ENCODE measurements at regions not wholly inside any gene's neighbourhood (a gene's known extent, or its start where the extent isn't known, plus 50 kb on each side); places are given as distances from the start of the nearest gene placed in this dataset.

DNA sequence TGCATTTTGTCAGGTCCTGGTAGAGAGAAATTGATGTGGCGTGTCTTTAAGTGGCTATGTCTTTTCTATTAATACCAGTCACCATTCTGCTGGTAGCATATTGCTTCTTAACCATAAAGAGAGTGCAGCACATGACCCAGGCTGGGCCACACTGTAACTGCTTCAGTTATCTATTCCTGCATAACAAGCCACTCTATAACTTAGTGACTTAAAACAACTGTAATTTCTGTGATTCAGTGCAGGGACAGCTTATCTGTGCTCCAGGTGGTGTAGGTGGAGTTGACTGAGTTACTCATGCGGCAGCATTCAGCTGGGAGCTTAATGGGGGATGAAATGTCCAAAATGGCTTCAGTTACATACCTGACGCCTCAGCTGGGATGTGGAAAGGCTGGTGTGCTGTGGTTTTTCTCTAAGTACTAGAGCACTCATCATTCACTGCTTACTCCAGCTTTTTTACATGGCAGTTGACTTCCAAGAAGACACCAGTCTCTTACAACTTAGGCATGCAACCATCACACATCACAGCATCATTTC lies 742.4 kb downstream of the SATB2 start:
- DNase-seq (ENCODE audit: insufficient read length, low spot score), result no peak
- TF ChIP-seq POU2F2 (IDR thresholded peaks at IDR 0.05; ENCODE audit: low read depth, low read length), result no peak
- FAIRE-seq, result no peak

DNA sequence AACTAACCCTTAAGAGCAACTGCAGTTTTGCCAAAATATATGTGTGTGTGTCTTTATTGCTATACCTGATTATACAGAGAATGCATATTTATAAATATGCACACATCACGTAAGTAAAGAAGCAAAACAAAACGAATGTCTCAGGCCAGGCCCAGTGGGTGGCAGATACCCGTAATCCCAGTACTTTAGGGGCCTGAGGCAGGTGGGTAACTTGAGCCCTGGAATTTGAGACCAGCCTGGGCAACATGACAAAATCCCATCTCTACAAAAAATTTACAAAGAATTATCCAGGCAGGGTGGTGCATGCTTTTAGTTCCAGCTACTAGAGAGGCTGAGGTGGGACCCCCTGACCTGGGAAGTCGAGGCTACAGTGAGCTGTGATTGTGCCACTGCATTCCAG lies 745.3 kb downstream of the SATB2 start:
- DNase-seq (ENCODE audit: insufficient read length, low spot score), result no peak
- TF ChIP-seq PAX5 (IDR thresholded peaks at IDR 0.05; ENCODE audit: insufficient read depth, low read length, severe bottlenecking), result no peak
- TF ChIP-seq SPI1 (IDR thresholded peaks at IDR 0.05; ENCODE audit: low read depth, low read length), result no peak
- TF ChIP-seq POLR2AphosphoS5 (IDR thresholded peaks at IDR 0.05; ENCODE audit: low read depth, low read length), result no peak
- no peak for TF ChIP-seq POLR2A (IDR thresholded peaks at IDR 0.05; ENCODE audit: low read depth, low read length)
- TF ChIP-seq POU2F2 (IDR thresholded peaks at IDR 0.05; ENCODE audit: low read depth, low read length), result no peak
- FAIRE-seq, result no peak

DNA sequence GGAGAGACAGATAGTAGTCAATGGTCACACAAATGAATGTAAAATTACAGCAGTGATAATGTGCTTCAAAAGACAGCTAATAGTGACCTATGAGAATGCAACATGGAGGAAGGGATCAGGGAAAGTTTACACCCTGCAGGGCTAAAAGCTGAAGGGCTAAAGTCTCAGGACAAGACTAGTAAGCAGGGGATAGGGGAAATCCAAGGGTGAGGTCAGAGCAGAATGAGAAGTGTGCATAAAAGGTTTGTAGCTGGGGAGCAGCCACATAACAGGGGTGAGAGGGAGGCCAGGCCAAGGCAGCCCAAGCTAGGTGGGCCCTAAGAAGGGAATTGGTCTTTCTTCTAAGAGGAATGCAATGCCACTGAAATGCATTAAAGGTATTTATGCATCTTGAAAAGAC lies 746.3 kb downstream of the SATB2 start:
- FAIRE-seq, result no peak
- TF ChIP-seq TAF1 (IDR thresholded peaks at IDR 0.05; ENCODE audit: low read depth, low read length), result no peak
- no peak for TF ChIP-seq SPI1 (IDR thresholded peaks at IDR 0.05; ENCODE audit: low read depth, low read length)
- TF ChIP-seq PAX5 (IDR thresholded peaks at IDR 0.05; ENCODE audit: insufficient read depth, low read length, severe bottlenecking), result no peak
- no peak for TF ChIP-seq POU2F2 (IDR thresholded peaks at IDR 0.05; ENCODE audit: low read depth, low read length)
- no peak for TF ChIP-seq POLR2A (IDR thresholded peaks at IDR 0.05; ENCODE audit: low read depth, low read length)
- no peak for TF ChIP-seq POLR2AphosphoS5 (IDR thresholded peaks at IDR 0.05; ENCODE audit: low read depth, low read length)

DNA sequence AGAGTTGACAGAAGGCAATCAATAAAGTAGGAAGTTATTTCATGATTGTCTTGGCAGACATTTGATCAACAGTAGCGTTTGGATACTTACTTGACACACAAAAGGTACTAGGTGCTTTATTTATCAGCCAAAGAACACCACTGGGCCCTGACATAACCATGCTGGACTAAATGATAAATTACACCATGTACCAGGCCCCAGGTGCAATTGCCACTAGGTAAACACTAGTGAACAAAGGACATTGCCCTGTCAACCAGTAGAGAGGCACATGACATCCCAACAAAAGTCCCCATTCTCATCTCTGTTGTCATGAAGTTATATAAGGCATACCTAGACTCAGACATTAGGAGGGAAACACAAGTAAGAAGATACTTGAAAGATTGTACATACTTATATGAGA lies 747.2 kb downstream of the SATB2 start:
- TF ChIP-seq POLR2A (IDR thresholded peaks at IDR 0.05; ENCODE audit: low read depth, low read length) (no peak), POU2F2 (IDR thresholded peaks at IDR 0.05; ENCODE audit: low read depth, low read length) (no peak)
- FAIRE-seq (no peak), DNase-seq (ENCODE audit: insufficient read length, low spot score) (no peak)

More for the DNA sequence above, 746.3 kb downstream of the SATB2 start:
- no peak for DNase-seq (ENCODE audit: insufficient read length, low spot score)

DNA sequence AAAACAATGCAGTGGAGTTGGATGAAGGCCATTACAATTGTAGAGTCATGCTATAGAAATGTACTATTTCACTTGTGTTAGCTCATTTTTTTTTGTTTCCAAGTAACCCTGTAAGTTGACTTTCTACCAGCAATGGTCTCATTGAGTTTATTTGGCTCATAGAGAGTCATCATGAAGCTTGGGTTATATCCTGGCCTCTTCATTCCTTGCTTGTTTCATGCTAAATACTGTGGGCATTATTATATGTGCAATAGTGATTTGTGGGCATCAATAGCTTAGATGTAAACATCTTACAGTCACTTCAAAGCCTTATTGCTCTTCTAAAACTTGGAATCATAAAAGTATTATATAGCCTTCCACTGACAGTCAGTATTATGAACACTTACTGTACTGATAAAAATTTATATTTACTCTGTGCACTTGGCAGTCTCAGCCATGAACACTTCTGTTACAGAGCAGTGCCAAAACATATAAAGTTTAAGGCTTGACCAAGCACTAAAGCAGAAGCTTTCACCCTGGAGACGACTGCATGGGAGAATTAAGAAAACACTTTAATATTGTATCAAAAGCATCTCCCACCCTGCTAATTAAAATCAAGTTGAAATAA lies 751.2 kb downstream of the SATB2 start:
- TF ChIP-seq PAX5 (IDR thresholded peaks at IDR 0.05; ENCODE audit: insufficient read depth, low read length, severe bottlenecking), result no peak
- TF ChIP-seq POLR2A (IDR thresholded peaks at IDR 0.05; ENCODE audit: low read depth, low read length), result no peak
- no peak for TF ChIP-seq POU2F2 (IDR thresholded peaks at IDR 0.05; ENCODE audit: low read depth, low read length)
- no peak for TF ChIP-seq SPI1 (IDR thresholded peaks at IDR 0.05; ENCODE audit: low read depth, low read length)
- no peak for TF ChIP-seq TAF1 (IDR thresholded peaks at IDR 0.05; ENCODE audit: low read depth, low read length)
- TF ChIP-seq POLR2AphosphoS5 (IDR thresholded peaks at IDR 0.05; ENCODE audit: low read depth, low read length), result no peak
- no peak for FAIRE-seq
- no peak for DNase-seq (ENCODE audit: insufficient read length, low spot score)

DNA sequence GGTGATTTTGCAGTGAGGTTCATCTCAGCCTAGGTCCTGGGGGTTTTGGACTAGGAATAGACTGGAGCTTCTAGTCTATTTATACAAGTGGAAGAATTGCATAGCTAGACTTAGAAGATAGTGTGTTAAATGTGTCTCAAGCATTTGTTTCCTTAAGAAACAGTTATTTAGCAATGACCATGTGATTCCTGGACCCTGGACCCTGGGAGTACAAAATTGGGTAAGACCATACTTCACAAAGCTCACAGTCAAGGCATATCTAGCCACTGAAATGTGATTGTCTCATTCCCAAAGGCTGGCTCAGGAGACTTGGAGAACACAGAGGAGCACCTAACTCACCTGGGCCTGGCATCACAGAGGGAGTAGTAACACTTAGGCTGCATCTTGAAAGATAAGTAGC lies 754.5 kb downstream of the SATB2 start:
- no peak for TF ChIP-seq PAX5 (IDR thresholded peaks at IDR 0.05; ENCODE audit: insufficient read depth, low read length, severe bottlenecking)
- no peak for TF ChIP-seq TAF1 (IDR thresholded peaks at IDR 0.05; ENCODE audit: low read depth, low read length)
- no peak for TF ChIP-seq POLR2A (IDR thresholded peaks at IDR 0.05; ENCODE audit: low read depth, low read length)
- no peak for TF ChIP-seq POLR2AphosphoS5 (IDR thresholded peaks at IDR 0.05; ENCODE audit: low read depth, low read length)
- no peak for TF ChIP-seq POU2F2 (IDR thresholded peaks at IDR 0.05; ENCODE audit: low read depth, low read length)
- no peak for TF ChIP-seq SPI1 (IDR thresholded peaks at IDR 0.05; ENCODE audit: low read depth, low read length)
- DNase-seq (ENCODE audit: insufficient read length, low spot score) (no peak), FAIRE-seq (no peak)

DNA sequence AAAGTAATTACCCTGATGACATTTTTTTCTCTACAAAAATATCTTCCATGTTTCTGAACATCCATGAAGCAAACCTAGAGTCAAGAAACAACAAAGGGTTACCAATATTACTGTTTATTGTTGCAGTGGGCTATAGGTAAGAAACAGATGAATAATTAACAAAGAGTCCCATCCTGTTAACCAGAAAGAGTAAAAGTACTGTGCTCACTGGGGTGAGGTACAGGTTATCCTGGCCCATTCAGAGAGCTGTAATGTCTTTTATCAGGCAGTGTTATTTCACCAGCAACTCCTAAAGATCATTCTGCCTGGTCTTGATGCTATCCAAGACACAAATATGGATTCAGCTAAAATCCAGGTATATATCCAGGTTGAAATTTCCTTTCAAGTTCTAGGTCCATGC lies 754.9 kb downstream of the SATB2 start:
- FAIRE-seq (no peak), DNase-seq (ENCODE audit: insufficient read length, low spot score) (no peak)
- TF ChIP-seq POLR2AphosphoS5 (IDR thresholded peaks at IDR 0.05; ENCODE audit: low read depth, low read length), result no peak
- no peak for TF ChIP-seq POLR2A (IDR thresholded peaks at IDR 0.05; ENCODE audit: low read depth, low read length)
- no peak for TF ChIP-seq POU2F2 (IDR thresholded peaks at IDR 0.05; ENCODE audit: low read depth, low read length)

DNA sequence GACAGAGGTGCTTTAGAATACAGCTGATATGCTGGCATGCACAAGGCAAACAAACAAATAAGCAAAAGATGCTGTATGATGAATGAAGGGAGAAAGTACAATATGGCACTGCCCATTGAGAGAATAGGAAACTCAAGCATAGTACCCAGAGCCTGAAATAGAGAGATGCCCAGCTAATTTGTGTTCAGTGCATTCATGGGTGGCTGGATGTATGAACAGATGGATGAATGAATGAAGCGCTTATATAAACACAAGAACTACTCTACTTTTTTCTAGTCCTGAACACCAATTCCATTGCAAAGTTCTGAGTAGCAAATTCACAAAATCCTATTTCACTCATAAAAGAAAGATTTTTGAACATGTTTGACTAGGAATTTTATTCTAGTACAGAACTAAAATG lies 756.3 kb downstream of the SATB2 start:
- no peak for TF ChIP-seq POU2F2 (IDR thresholded peaks at IDR 0.05; ENCODE audit: low read depth, low read length)
- no peak for TF ChIP-seq POLR2A (IDR thresholded peaks at IDR 0.05; ENCODE audit: low read depth, low read length)
- no peak for TF ChIP-seq PAX5 (IDR thresholded peaks at IDR 0.05; ENCODE audit: insufficient read depth, low read length, severe bottlenecking)
- no peak for TF ChIP-seq SPI1 (IDR thresholded peaks at IDR 0.05; ENCODE audit: low read depth, low read length)
- TF ChIP-seq TAF1 (IDR thresholded peaks at IDR 0.05; ENCODE audit: low read depth, low read length), result no peak
- DNase-seq (ENCODE audit: insufficient read length, low spot score), result no peak
- FAIRE-seq, result no peak

DNA sequence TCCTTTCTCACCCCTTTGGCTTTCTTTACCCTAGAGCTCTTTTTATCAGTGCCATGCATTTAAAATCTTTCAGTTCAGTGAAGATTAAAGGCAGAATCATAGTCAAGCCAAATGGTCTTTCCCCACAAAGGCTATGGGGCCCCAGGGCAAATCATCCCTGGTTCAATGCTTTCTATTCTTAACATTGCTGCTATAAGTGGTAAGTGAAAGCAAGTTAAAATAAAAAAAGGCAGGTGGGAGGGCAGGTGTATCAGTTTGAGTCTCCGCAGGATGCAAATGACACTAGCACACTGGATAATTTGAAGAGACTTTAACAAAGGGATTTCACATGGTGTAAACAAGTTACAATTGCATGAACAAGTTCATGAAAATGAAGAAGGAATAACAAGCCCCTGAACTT lies 757.4 kb downstream of the SATB2 start:
- TF ChIP-seq POLR2AphosphoS5 (IDR thresholded peaks at IDR 0.05; ENCODE audit: low read depth, low read length) (no peak), TAF1 (IDR thresholded peaks at IDR 0.05; ENCODE audit: low read depth, low read length) (no peak), SPI1 (IDR thresholded peaks at IDR 0.05; ENCODE audit: low read depth, low read length) (no peak), POLR2A (IDR thresholded peaks at IDR 0.05; ENCODE audit: low read depth, low read length) (no peak), PAX5 (IDR thresholded peaks at IDR 0.05; ENCODE audit: insufficient read depth, low read length, severe bottlenecking) (no peak), POU2F2 (IDR thresholded peaks at IDR 0.05; ENCODE audit: low read depth, low read length) (no peak)
- FAIRE-seq (no peak), DNase-seq (ENCODE audit: insufficient read length, low spot score) (no peak)

DNA sequence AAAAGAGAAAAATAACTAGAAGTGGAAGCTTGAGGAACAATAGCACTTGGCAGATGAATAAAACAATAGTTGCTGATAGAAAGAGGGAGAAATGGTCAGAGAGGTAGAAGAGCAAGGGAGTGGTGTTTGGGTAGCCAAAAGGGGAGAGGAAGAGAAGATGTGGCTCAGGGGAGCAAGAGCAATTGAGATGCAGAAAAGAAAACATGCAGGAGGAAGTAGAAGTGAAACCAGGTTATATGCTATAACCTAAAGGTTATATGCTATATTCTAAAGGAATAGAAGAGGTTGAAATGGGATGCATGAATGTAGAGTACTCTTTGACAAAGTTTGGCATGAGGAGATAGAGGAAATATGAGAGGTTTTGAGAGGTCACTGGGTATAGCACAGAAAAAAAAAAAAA lies 759.5 kb downstream of the SATB2 start:
- FAIRE-seq (no peak), DNase-seq (ENCODE audit: insufficient read length, low spot score) (no peak)
- TF ChIP-seq TAF1 (IDR thresholded peaks at IDR 0.05; ENCODE audit: low read depth, low read length) (no peak), SPI1 (IDR thresholded peaks at IDR 0.05; ENCODE audit: low read depth, low read length) (no peak), POLR2AphosphoS5 (IDR thresholded peaks at IDR 0.05; ENCODE audit: low read depth, low read length) (no peak), PAX5 (IDR thresholded peaks at IDR 0.05; ENCODE audit: insufficient read depth, low read length, severe bottlenecking) (no peak)

DNA sequence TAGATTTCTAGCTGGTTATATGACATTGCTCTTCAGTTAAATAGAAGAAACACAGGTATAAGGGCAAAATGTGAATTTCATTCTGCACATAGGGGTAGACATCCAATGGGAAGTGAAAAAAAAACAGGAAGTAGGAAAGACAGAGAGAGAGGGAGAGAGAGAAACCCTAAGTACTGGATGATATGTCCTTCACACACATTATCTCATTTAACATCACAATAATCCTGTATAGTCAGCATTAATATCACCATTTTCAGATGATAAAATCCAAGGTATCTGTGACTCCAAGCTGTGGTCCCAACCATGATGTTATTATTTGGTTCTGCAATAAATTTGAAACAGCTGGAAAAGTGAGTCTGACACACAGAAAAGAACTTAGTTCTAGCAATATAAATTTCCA lies 759.9 kb downstream of the SATB2 start:
- no peak for DNase-seq (ENCODE audit: insufficient read length, low spot score)
- TF ChIP-seq POU2F2 (IDR thresholded peaks at IDR 0.05; ENCODE audit: low read depth, low read length) (no peak), POLR2A (IDR thresholded peaks at IDR 0.05; ENCODE audit: low read depth, low read length) (no peak), POLR2AphosphoS5 (IDR thresholded peaks at IDR 0.05; ENCODE audit: low read depth, low read length) (no peak), TAF1 (IDR thresholded peaks at IDR 0.05; ENCODE audit: low read depth, low read length) (no peak), PAX5 (IDR thresholded peaks at IDR 0.05; ENCODE audit: insufficient read depth, low read length, severe bottlenecking) (no peak), SPI1 (IDR thresholded peaks at IDR 0.05; ENCODE audit: low read depth, low read length) (no peak)
- no peak for FAIRE-seq

Measured in GM12891 (cell line).